ENCODE measurements at regions not wholly inside any gene's neighbourhood (a gene's known extent, or its start where the extent isn't known, plus 50 kb on each side); places are given as distances from the start of the nearest gene placed in this dataset.

DNA sequence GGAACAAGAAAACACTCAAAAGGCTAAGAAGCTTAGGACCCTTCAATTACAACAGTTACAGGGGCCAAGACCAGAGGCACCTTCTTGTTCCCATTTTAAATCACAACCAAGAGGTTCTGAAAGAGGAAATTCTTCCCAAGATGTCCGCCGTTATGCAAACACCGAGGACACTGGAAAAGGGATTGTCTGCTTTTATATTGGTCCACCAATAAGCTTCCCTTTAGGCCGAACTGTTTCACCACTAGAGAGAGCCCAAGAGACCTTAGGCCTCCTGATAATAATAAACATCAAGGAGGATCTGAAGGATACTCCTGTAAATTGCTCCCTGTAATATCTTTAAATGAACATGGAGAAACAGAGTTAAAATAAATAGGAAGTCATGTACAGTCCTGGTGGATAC, 92.6 kb upstream of the NLRP2B start:
- intact Hi-C loops (cut with micrococcal nuclease) (no loop called here), in situ Hi-C loops (cut with MboI; ENCODE audit: low sequenced_read_pairs) (no loop called here), dilution Hi-C loops (cut with HindIII; ENCODE audit: low sequenced_read_pairs, unreplicated experiment) (no loop called here)
- Histone ChIP-seq H2BK5ac (ENCODE audit: low read depth, low read length, poor library complexity, severe bottlenecking) (no peak overlapping the region), H3K4me3 (ENCODE audit: insufficient read depth, low read depth, low read length) (no peak overlapping the region), H3K9me1 (ENCODE audit: insufficient read depth, low read length) (no peaks in the 10 kb centered on the region), H2AFZ (replicated peaks; ENCODE audit: low read length, poor library complexity) (no peak overlapping the region), H3K4ac (ENCODE audit: low read depth, low read length) (no peak overlapping the region), H3K18ac (ENCODE audit: low read depth, low read length) (no peak overlapping the region), H3K4me2 (ENCODE audit: low read depth, low read length) (no peak overlapping the region), H2AK9ac (replicated peaks; ENCODE audit: low read depth, low read length, poor library complexity) (no peak overlapping the region), H3K36me3 (ENCODE audit: control insufficient read depth, insufficient read depth, low read length) (no peaks in the 10 kb centered on the region), H3K9me3 (ENCODE audit: control insufficient read depth, insufficient read depth, low read length) (no peaks in the 10 kb centered on the region), H4K5ac (ENCODE audit: low read depth, low read length) (no peak overlapping the region), H3K27ac (ENCODE audit: insufficient read depth, low read length) (no peak overlapping the region), H2BK20ac (ENCODE audit: low read depth, low read length) (no peak overlapping the region), H3K4me1 (ENCODE audit: control insufficient read depth, insufficient read depth, low read length) (no peaks in the 10 kb centered on the region), H4K8ac (ENCODE audit: low read depth in 2 of 2, low read length in 2 of 2) (no peak overlapping the region), H3K14ac (replicated peaks; ENCODE audit: low read depth, low read length) (no peak overlapping the region), H3K23ac (ENCODE audit: low read depth, low read length) (no peak overlapping the region), H2BK120ac (ENCODE audit: low read depth, low read length) (no peak overlapping the region), H2BK15ac (ENCODE audit: low read depth, low read length) (no peak overlapping the region), H2AK5ac (ENCODE audit: low read depth, low read length) (no peak overlapping the region), H3K27me3 (ENCODE audit: control insufficient read depth, insufficient read depth, low read length) (no peaks in the 10 kb centered on the region), H3K79me1 (ENCODE audit: low read depth in 1 of 2, low read length in 2 of 2) (no peaks in the 10 kb centered on the region), H3K56ac (ENCODE audit: extremely low read depth, insufficient read depth, low read length) (no peak overlapping the region), H4K91ac (ENCODE audit: insufficient read depth, low read depth, low read length) (no peak overlapping the region), H4K20me1 (ENCODE audit: insufficient read depth, low read length) (no peaks in the 10 kb centered on the region), H3K9ac (ENCODE audit: low read depth, low read length) (no peak overlapping the region)
- no peak for DNase-seq
- no CpG with 5 or more reads among the region's 4 CpGs for WGBS, 2 experiments (ENCODE audit: extremely low coverage in 2 of 2, insufficient read length in 1 of 2)
- BruUV-seq (replicated peaks) = no TSS peak
- POLR2A ChIA-PET (ENCODE audit: unreplicated experiment) = no interaction called here
- CTCF ChIA-PET = interaction anchor here (0.6 kb wide), 1 partner anchor 14 kb away, joined by 10 read pairs; no protein-coding TSS in a partner anchor
- TF ChIP-seq MAZ (IDR thresholded peaks at IDR 0.05; ENCODE audit: borderline replicate concordance, low read depth, low read length) = no peak
- no peak for TF ChIP-seq RAD21 (IDR thresholded peaks at IDR 0.05; ENCODE audit: low read length)
- no peak for TF ChIP-seq RFX5 (IDR thresholded peaks at IDR 0.05; ENCODE audit: low read depth, low read length)
- TF ChIP-seq, protein P1, sequence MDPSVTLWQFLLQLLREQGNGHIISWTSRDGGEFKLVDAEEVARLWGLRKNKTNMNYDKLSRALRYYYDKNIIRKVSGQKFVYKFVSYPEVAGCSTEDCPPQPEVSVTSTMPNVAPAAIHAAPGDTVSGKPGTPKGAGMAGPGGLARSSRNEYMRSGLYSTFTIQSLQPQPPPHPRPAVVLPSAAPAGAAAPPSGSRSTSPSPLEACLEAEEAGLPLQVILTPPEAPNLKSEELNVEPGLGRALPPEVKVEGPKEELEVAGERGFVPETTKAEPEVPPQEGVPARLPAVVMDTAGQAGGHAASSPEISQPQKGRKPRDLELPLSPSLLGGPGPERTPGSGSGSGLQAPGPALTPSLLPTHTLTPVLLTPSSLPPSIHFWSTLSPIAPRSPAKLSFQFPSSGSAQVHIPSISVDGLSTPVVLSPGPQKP (IDR thresholded peaks at IDR 0.05; ENCODE audit: borderline replicate concordance, low read depth, low read length) = no peak
- no peak for TF ChIP-seq SMC3 (IDR thresholded peaks at IDR 0.05; ENCODE audit: low read depth, low read length)
- TF ChIP-seq, protein P2, sequence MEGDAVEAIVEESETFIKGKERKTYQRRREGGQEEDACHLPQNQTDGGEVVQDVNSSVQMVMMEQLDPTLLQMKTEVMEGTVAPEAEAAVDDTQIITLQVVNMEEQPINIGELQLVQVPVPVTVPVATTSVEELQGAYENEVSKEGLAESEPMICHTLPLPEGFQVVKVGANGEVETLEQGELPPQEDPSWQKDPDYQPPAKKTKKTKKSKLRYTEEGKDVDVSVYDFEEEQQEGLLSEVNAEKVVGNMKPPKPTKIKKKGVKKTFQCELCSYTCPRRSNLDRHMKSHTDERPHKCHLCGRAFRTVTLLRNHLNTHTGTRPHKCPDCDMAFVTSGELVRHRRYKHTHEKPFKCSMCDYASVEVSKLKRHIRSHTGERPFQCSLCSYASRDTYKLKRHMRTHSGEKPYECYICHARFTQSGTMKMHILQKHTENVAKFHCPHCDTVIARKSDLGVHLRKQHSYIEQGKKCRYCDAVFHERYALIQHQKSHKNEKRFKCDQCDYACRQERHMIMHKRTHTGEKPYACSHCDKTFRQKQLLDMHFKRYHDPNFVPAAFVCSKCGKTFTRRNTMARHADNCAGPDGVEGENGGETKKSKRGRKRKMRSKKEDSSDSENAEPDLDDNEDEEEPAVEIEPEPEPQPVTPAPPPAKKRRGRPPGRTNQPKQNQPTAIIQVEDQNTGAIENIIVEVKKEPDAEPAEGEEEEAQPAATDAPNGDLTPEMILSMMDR (conservative IDR thresholded peaks at IDR 0.05; ENCODE audit: low read depth, low read length) = no peak
- TF ChIP-seq CEBPB (IDR thresholded peaks at IDR 0.05; ENCODE audit: low read depth, low read length) = no peak
- TF ChIP-seq FOS (IDR thresholded peaks at IDR 0.05; ENCODE audit: low read depth, low read length) = no peak
- TF ChIP-seq CHD1 (IDR thresholded peaks at IDR 0.05; ENCODE audit: low read depth, low read length) = no peak
- no peak for TF ChIP-seq NFE2L2 (IDR thresholded peaks at IDR 0.05; ENCODE audit: low read depth, low read length)
- TF ChIP-seq RCOR1 (IDR thresholded peaks at IDR 0.05; ENCODE audit: insufficient replicate concordance, low read length) = no peak
- no peak for TF ChIP-seq MXI1 (IDR thresholded peaks at IDR 0.05; ENCODE audit: borderline replicate concordance, low read depth, low read length)
- no peak for ATAC-seq (ENCODE audit: low read depth)
